Testis (tissue), 2 donors: ENCODE measurements at regions not wholly inside any gene's neighbourhood (a gene's known extent, or its start where the extent isn't known, plus 50 kb on each side); places are given as distances from the start of the nearest gene placed in this dataset.

ENCODE experiments used
- CTCF ChIP-seq, 3 experiments: fragments of 450-650 bp in 2 of 3; fragments of 200-600 bp in 1 of 3; sonication (generic) in 1 of 3; IDR thresholded peaks; one replicate each; pipeline ENCODE4 v1.5.1; 2016 to 2019; ENCODE audit warnings: antibody characterized with exemption in 3 of 3, mild to moderate bottlenecking in 2 of 3, moderate library complexity in 1 of 3
- POLR2A ChIP-seq: fragments of 450-650 bp; IDR thresholded peaks from one replicate; pipeline ENCODE4 v1.6.1; 2017; ENCODE audit warnings: antibody characterized with exemption, mild to moderate bottlenecking, moderate library complexity

GRCh38 chr13:97145057-97145456 lies 77.1 kb upstream of the MBNL2 start:
- no peak for TF ChIP-seq CTCF (IDR thresholded peaks at IDR 0.05)
- no peak for TF ChIP-seq POLR2A
